ENCODE measurements at regions not wholly inside any gene's neighbourhood (a gene's known extent, or its start where the extent isn't known, plus 50 kb on each side); places are given as distances from the start of the nearest gene placed in this dataset.

DNA sequence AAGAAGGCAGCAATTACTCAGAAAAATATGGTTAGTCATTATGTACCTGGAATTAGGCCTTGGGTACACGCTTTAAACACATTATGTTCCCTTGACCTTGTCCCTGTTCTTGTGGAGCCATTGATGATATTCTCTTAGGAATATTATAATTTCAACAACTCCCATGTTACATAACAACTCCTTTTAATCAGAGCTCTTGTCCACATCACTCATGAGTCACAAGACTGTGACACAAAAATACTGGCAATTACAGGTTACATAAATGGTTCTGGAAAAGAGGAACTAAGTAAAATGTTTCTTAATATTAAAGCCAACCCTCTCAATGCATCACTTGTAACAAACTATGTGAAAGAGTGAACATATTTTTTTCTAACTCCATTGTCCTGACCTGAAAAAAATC, 143.8 kb upstream of the PCLO start:
- H3K79me2 ChIP-seq, result no peaks in the 10 kb centered on the region
- no peaks in the 10 kb centered on the region for H3K36me3 ChIP-seq (ENCODE audit: control insufficient read depth, insufficient read depth, low read length)
- no peak overlapping the region for H2AFZ ChIP-seq
- H3K4me2 ChIP-seq (ENCODE audit: low read length), result no peak overlapping the region
- H3K9me3 ChIP-seq (ENCODE audit: control insufficient read depth, low read length), result no peaks in the 10 kb centered on the region
- no peak overlapping the region for H3K27ac ChIP-seq
- H3K9ac ChIP-seq, result no peak overlapping the region
- H3K4me3 ChIP-seq (ENCODE audit: low read depth, low read length), result no peak overlapping the region
- TF ChIP-seq, protein P1, sequence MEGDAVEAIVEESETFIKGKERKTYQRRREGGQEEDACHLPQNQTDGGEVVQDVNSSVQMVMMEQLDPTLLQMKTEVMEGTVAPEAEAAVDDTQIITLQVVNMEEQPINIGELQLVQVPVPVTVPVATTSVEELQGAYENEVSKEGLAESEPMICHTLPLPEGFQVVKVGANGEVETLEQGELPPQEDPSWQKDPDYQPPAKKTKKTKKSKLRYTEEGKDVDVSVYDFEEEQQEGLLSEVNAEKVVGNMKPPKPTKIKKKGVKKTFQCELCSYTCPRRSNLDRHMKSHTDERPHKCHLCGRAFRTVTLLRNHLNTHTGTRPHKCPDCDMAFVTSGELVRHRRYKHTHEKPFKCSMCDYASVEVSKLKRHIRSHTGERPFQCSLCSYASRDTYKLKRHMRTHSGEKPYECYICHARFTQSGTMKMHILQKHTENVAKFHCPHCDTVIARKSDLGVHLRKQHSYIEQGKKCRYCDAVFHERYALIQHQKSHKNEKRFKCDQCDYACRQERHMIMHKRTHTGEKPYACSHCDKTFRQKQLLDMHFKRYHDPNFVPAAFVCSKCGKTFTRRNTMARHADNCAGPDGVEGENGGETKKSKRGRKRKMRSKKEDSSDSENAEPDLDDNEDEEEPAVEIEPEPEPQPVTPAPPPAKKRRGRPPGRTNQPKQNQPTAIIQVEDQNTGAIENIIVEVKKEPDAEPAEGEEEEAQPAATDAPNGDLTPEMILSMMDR (IDR thresholded peaks at IDR 0.05), result no peak
- no peaks in the 10 kb centered on the region for H3K4me1 ChIP-seq
- no peaks in the 10 kb centered on the region for H3K27me3 ChIP-seq (ENCODE audit: control insufficient read depth, insufficient read depth, low read length)

DNA sequence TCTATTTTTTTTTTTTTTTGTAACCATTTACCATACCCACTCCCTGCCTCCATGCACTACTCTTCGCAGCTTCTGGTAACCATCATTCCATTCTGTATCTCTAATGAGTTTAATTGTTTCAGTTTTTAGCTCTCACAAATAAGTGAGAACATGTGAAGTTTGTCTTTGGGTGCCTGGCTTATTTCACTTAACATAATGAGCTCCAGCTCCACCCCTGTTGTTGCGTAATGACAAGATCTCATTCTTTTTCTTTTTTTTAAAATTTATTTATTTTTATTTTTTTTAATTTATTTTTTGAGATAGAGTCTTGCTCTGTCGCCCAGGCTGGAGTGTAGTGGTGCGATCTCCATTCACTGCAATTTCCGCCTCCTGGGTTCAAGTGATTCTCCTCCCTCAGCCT, 142.3 kb upstream of the PCLO start:
- TF ChIP-seq, protein P1 (IDR thresholded peaks at IDR 0.05), result no peak
- Histone ChIP-seq H3K4me2 (ENCODE audit: low read length) (no peak overlapping the region), H3K27me3 (ENCODE audit: control insufficient read depth, insufficient read depth, low read length) (no peaks in the 10 kb centered on the region), H3K79me2 (no peaks in the 10 kb centered on the region), H3K9me3 (ENCODE audit: control insufficient read depth, low read length) (no peaks in the 10 kb centered on the region), H3K27ac (no peak overlapping the region), H3K36me3 (ENCODE audit: control insufficient read depth, insufficient read depth, low read length) (no peaks in the 10 kb centered on the region), H3K9ac (no peak overlapping the region), H3K4me1 (no peaks in the 10 kb centered on the region), H3K4me3 (ENCODE audit: low read depth, low read length) (no peak overlapping the region), H2AFZ (no peak overlapping the region)

DNA sequence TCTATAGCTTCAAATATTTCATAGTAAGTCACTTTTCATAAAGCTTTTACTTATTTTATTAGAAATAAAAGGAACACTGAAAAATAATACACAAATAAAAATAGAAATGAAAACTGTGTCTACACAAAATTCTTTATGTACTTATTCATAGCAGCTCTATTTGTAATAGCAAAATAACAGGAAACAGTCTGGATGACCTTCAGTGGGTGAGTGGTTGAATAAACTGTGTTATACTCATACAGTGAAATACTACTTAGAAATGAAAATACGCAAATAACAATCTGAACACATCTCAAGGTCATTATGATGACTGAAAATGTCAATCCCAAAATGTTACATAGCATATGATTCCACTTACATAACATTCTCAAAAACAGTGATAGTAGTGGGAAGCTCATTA, 138.7 kb upstream of the PCLO start:
- Histone ChIP-seq H2AFZ (no peak overlapping the region), H3K9ac (no peak overlapping the region), H3K36me3 (ENCODE audit: control insufficient read depth, insufficient read depth, low read length) (no peaks in the 10 kb centered on the region), H3K27ac (no peak overlapping the region), H3K4me1 (no peaks in the 10 kb centered on the region), H3K4me2 (ENCODE audit: low read length) (no peak overlapping the region), H3K79me2 (no peaks in the 10 kb centered on the region), H3K4me3 (ENCODE audit: low read depth, low read length) (no peak overlapping the region), H3K27me3 (ENCODE audit: control insufficient read depth, insufficient read depth, low read length) (no peaks in the 10 kb centered on the region), H3K9me3 (ENCODE audit: control insufficient read depth, low read length) (no peaks in the 10 kb centered on the region)
- TF ChIP-seq, protein P1 (IDR thresholded peaks at IDR 0.05), result no peak

DNA sequence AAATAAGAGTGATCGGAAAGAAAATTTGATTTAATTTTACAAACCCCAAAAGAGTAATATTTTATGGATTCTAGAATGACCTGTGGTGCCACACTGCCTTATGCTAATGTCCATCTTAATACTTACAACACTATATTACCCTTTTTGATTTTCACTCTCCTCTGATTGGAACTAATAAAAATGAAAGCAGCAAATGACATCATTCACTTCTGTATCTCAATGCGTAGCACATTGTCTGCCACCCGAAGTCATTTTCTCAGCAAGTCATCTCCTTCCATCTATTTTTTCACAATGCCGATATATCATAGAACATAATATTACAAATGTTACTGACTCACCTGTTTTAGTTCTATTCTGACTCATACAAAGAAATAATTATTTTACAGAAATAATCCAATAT, 127.5 kb upstream of the PCLO start:
- TF ChIP-seq, protein P1 (IDR thresholded peaks at IDR 0.05), result no peak
- no peak overlapping the region for H3K27ac ChIP-seq
- no peak overlapping the region for H2AFZ ChIP-seq
- no peaks in the 10 kb centered on the region for H3K9me3 ChIP-seq (ENCODE audit: control insufficient read depth, low read length)
- H3K27me3 ChIP-seq (ENCODE audit: control insufficient read depth, insufficient read depth, low read length), result no peaks in the 10 kb centered on the region
- H3K4me3 ChIP-seq (ENCODE audit: low read depth, low read length), result no peak overlapping the region
- no peak overlapping the region for H3K9ac ChIP-seq
- no peaks in the 10 kb centered on the region for H3K36me3 ChIP-seq (ENCODE audit: control insufficient read depth, insufficient read depth, low read length)
- no peak overlapping the region for H3K4me2 ChIP-seq (ENCODE audit: low read length)
- no peaks in the 10 kb centered on the region for H3K79me2 ChIP-seq
- no peaks in the 10 kb centered on the region for H3K4me1 ChIP-seq

DNA sequence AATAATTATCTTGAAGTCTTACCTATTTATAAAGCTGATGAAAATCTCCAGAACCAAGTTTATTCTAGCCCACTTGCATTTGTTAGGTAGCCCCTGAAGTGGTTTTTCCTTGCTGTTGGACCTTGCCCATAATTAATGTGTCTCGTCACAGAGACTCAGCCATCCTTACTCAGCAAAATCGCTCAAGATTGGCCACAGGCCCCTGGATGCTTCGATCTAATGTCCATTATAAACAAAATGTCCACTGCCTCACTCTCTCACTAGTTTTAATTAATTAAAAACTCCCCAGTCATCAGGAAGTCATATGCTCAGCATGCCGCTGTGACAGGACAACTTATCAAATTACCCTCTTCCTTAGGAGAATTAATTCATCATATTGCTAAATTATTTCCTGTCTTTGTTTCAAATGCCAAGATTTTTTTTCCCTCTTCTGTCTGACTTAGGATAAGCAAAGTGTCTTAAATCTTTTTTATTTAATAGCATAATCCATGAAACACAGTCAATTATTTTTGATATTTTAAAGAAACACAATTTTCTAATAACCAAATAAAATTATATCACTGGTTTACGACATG, 126.8 kb upstream of the PCLO start:
- no peaks in the 10 kb centered on the region for H3K9me3 ChIP-seq (ENCODE audit: control insufficient read depth, low read length)
- no peak overlapping the region for H3K4me2 ChIP-seq (ENCODE audit: low read length)
- no peaks in the 10 kb centered on the region for H3K79me2 ChIP-seq
- H3K4me1 ChIP-seq, result no peaks in the 10 kb centered on the region
- no peaks in the 10 kb centered on the region for H3K36me3 ChIP-seq (ENCODE audit: control insufficient read depth, insufficient read depth, low read length)
- H3K27ac ChIP-seq, result no peak overlapping the region
- TF ChIP-seq, protein P1 (IDR thresholded peaks at IDR 0.05), result no peak
- H3K27me3 ChIP-seq (ENCODE audit: control insufficient read depth, insufficient read depth, low read length), result no peaks in the 10 kb centered on the region
- H2AFZ ChIP-seq, result no peak overlapping the region
- H3K4me3 ChIP-seq (ENCODE audit: low read depth, low read length), result no peak overlapping the region
- no peak overlapping the region for H3K9ac ChIP-seq

Data from parathyroid adenoma (tissue), 2 donors.